ENCODE measurements at regions not wholly inside any gene's neighbourhood (a gene's known extent, or its start where the extent isn't known, plus 50 kb on each side); places are given as distances from the start of the nearest gene placed in this dataset.

GRCh38 chr20:40234593-40234992 is 454.4 kb downstream of the MAFB start:
- TF ChIP-seq EZH2phosphoT487 (IDR thresholded peaks at IDR 0.05; ENCODE audit: borderline replicate concordance) (no peak), CTCF (conservative IDR thresholded peaks at IDR 0.05; ENCODE audit: low read length) (no peak)
- H3K36me3 ChIP-seq (ENCODE audit: insufficient read depth, low read length), result no peaks in the 10 kb centered on the region
- H3K4me2 ChIP-seq (ENCODE audit: low read depth, low read length, poor library complexity, severe bottlenecking), result no peak overlapping the region
- H4K20me1 ChIP-seq (ENCODE audit: insufficient read depth, low read length, poor library complexity, severe bottlenecking), result no peaks in the 10 kb centered on the region
- no peaks in the 10 kb centered on the region for H3K4me1 ChIP-seq (ENCODE audit: insufficient read depth, low read length, poor library complexity, severe bottlenecking)
- H3K4me3 ChIP-seq (ENCODE audit: low read length, poor library complexity, severe bottlenecking), result no peak overlapping the region
- no peaks in the 10 kb centered on the region for H3F3A ChIP-seq (ENCODE audit: low read depth)
- no peaks in the 10 kb centered on the region for H3K27me3 ChIP-seq (ENCODE audit: insufficient read depth, low read length, poor library complexity, severe bottlenecking)
- no peak overlapping the region for H3K9ac ChIP-seq (ENCODE audit: low read depth, low read length, poor library complexity, severe bottlenecking)
- H2AFZ ChIP-seq (ENCODE audit: low read length), result no peak overlapping the region
- no peaks in the 10 kb centered on the region for H3K79me2 ChIP-seq (ENCODE audit: insufficient read depth, low read length)
- no peaks in the 10 kb centered on the region for H3K9me2 ChIP-seq (replicated peaks; ENCODE audit: low read depth, low read length)
- H3K9me3 ChIP-seq (ENCODE audit: insufficient read depth, low read depth, low read length), result no peaks in the 10 kb centered on the region

GRCh38 chr20:40233406-40233805 is 455.6 kb downstream of the MAFB start:
- no peaks in the 10 kb centered on the region for H3K9me3 ChIP-seq (ENCODE audit: insufficient read depth, low read depth, low read length)
- H3K4me2 ChIP-seq (ENCODE audit: low read depth, low read length, poor library complexity, severe bottlenecking), result no peak overlapping the region
- no peaks in the 10 kb centered on the region for H3K4me1 ChIP-seq (ENCODE audit: insufficient read depth, low read length, poor library complexity, severe bottlenecking)
- H2AFZ ChIP-seq (ENCODE audit: low read length), result no peak overlapping the region
- no peaks in the 10 kb centered on the region for H3K79me2 ChIP-seq (ENCODE audit: insufficient read depth, low read length)
- no peaks in the 10 kb centered on the region for H4K20me1 ChIP-seq (ENCODE audit: insufficient read depth, low read length, poor library complexity, severe bottlenecking)
- no peaks in the 10 kb centered on the region for H3K27me3 ChIP-seq (ENCODE audit: insufficient read depth, low read length, poor library complexity, severe bottlenecking)
- H3K9me2 ChIP-seq (replicated peaks; ENCODE audit: low read depth, low read length), result no peaks in the 10 kb centered on the region
- TF ChIP-seq CTCF (conservative IDR thresholded peaks at IDR 0.05; ENCODE audit: low read length) (no peak), EZH2phosphoT487 (IDR thresholded peaks at IDR 0.05; ENCODE audit: borderline replicate concordance) (no peak)
- no peaks in the 10 kb centered on the region for H3F3A ChIP-seq (ENCODE audit: low read depth)
- H3K36me3 ChIP-seq (ENCODE audit: insufficient read depth, low read length), result no peaks in the 10 kb centered on the region
- H3K9ac ChIP-seq (ENCODE audit: low read depth, low read length, poor library complexity, severe bottlenecking), result no peak overlapping the region
- no peak overlapping the region for H3K4me3 ChIP-seq (ENCODE audit: low read length, poor library complexity, severe bottlenecking)

- no peaks in the 10 kb centered on the region for H3K79me2 ChIP-seq (ENCODE audit: insufficient read depth, low read length)
- no peak overlapping the region for H3K4me3 ChIP-seq (ENCODE audit: low read length, poor library complexity, severe bottlenecking)
- no peak for TF ChIP-seq EZH2phosphoT487 (IDR thresholded peaks at IDR 0.05; ENCODE audit: borderline replicate concordance)
- TF ChIP-seq CTCF (conservative IDR thresholded peaks at IDR 0.05; ENCODE audit: low read length), result no peak
- no peaks in the 10 kb centered on the region for H4K20me1 ChIP-seq (ENCODE audit: insufficient read depth, low read length, poor library complexity, severe bottlenecking)
- H3K4me2 ChIP-seq (ENCODE audit: low read depth, low read length, poor library complexity, severe bottlenecking), result no peak overlapping the region
- H3K27me3 ChIP-seq (ENCODE audit: insufficient read depth, low read length, poor library complexity, severe bottlenecking), result no peaks in the 10 kb centered on the region
- H2AFZ ChIP-seq (ENCODE audit: low read length), result no peak overlapping the region
- no peaks in the 10 kb centered on the region for H3F3A ChIP-seq (ENCODE audit: low read depth)
- no peaks in the 10 kb centered on the region for H3K4me1 ChIP-seq (ENCODE audit: insufficient read depth, low read length, poor library complexity, severe bottlenecking)
- no peaks in the 10 kb centered on the region for H3K9me2 ChIP-seq (replicated peaks; ENCODE audit: low read depth, low read length)
- H3K9ac ChIP-seq (ENCODE audit: low read depth, low read length, poor library complexity, severe bottlenecking), result no peak overlapping the region
- no peaks in the 10 kb centered on the region for H3K9me3 ChIP-seq (ENCODE audit: insufficient read depth, low read depth, low read length)
- H3K36me3 ChIP-seq (ENCODE audit: insufficient read depth, low read length), result no peaks in the 10 kb centered on the region
Observed at GRCh38 chr20:40232756-40233155, 456.3 kb downstream of the MAFB start.
